COR-L47 (cell line): ENCODE measurements at regions not wholly inside any gene's neighbourhood (a gene's known extent, or its start where the extent isn't known, plus 50 kb on each side); places are given as distances from the start of the nearest gene placed in this dataset.
"Not testable (repeated sequence)": the region's sequence is repeated elsewhere in the genome, so short reads cannot be mapped to it uniquely, and the experiment has no call there.

Experiments
- DNase-seq: peaks from one replicate; lab custom pipeline; 2025; lab: John Stamatoyannopoulos, UW

GRCh38 chr12:18008642-18009041 is 81.4 kb downstream of the RERGL start:
- DNase-seq, result no peak

GRCh38 chr12:17999174-17999801 is 90.7 kb downstream of the RERGL start:
- no peak for DNase-seq

- peak; percentile 48 for DNase-seq
Observed at GRCh38 chr12:17992002-17992656, 97.9 kb downstream of the RERGL start.

- DNase-seq, result no peak
Observed at GRCh38 chr12:17982556-17982955, 107.4 kb downstream of the RERGL start.

- DNase-seq, result no peak
Observed at GRCh38 chr12:17976202-17976601, 113.8 kb downstream of the RERGL start.

GRCh38 chr12:17975763-17976162 is 114.2 kb downstream of the RERGL start:
- DNase-seq, result no peak

- DNase-seq, result no peak
Observed at GRCh38 chr12:17975239-17975638, 114.8 kb downstream of the RERGL start.

- no peak for DNase-seq
Observed at GRCh38 chr12:17971850-17972249, 118.1 kb downstream of the RERGL start.

- no peak for DNase-seq
Observed at GRCh38 chr12:17954788-17955187, 135.2 kb downstream of the RERGL start.

- no peak for DNase-seq
Observed at GRCh38 chr12:17950898-17951297, 139.1 kb downstream of the RERGL start.

GRCh38 chr12:17949558-17950141 is 140.3 kb downstream of the RERGL start:
- no peak for DNase-seq

- DNase-seq, result peak; percentile 22
Observed at GRCh38 chr12:17928708-17929366, 161.2 kb downstream of the RERGL start.

- no peak for DNase-seq
Observed at GRCh38 chr12:17918013-17918412, 172.0 kb downstream of the RERGL start.

GRCh38 chr12:17884581-17884980 is 205.4 kb downstream of the RERGL start:
- DNase-seq, result no peak

- no peak for DNase-seq
Observed at GRCh38 chr12:17878714-17879113, 211.3 kb downstream of the RERGL start.

- DNase-seq, result no peak
Observed at GRCh38 chr12:17875230-17875629, 214.8 kb downstream of the RERGL start.

GRCh38 chr12:17866802-17867201 is 223.2 kb downstream of the RERGL start:
- DNase-seq, result no peak

GRCh38 chr12:17855548-17855947 is 234.4 kb downstream of the RERGL start:
- DNase-seq, result not testable (repeated sequence)

- DNase-seq, result no peak
Observed at GRCh38 chr12:17853054-17853453, 236.9 kb downstream of the RERGL start.

GRCh38 chr12:17841496-17841895 is 248.5 kb downstream of the RERGL start:
- DNase-seq, result no peak

- DNase-seq, result no peak
Observed at GRCh38 chr12:17829813-17830212, 260.2 kb downstream of the RERGL start.

- DNase-seq, result no peak
Observed at GRCh38 chr12:17818931-17819330, 271.1 kb downstream of the RERGL start.

GRCh38 chr12:17810399-17810798 is 279.6 kb downstream of the RERGL start:
- DNase-seq, result no peak
